HG03135 (cell line): ENCODE measurements at regions not wholly inside any gene's neighbourhood (a gene's known extent, or its start where the extent isn't known, plus 50 kb on each side); places are given as distances from the start of the nearest gene placed in this dataset.
"Not testable (repeated sequence)": the region's sequence is repeated elsewhere in the genome, so short reads cannot be mapped to it uniquely, and the experiment has no call there.

Source experiments
- ATAC-seq: cut with Tn5 transposase; IDR thresholded peaks from one replicate; pipeline ENCODE4 v1.9.1; 2021; ENCODE audit warnings: mild to moderate bottlenecking, moderate library complexity; ENCODE audit not compliant: unreplicated experiment

DNA sequence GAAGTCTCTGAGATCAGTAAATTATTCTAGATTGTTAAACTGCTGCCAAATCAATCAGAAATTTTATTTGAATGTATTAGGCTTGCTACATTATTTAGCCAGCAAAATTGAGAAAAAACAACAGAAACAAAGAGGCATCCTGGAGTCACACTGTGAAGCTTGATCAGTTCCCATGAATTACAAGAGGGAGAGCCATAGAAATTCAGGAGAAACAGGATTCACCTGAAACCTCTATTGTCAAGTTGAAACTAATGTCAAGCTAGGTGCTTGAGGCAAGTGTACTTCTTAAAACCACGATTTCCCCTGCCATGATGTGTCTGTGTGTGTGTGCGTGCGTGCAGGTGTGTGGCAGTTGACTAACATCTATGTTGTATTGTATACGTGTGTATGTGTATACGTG, 439.1 kb upstream of the NOX3 start:
- no peak for ATAC-seq

DNA sequence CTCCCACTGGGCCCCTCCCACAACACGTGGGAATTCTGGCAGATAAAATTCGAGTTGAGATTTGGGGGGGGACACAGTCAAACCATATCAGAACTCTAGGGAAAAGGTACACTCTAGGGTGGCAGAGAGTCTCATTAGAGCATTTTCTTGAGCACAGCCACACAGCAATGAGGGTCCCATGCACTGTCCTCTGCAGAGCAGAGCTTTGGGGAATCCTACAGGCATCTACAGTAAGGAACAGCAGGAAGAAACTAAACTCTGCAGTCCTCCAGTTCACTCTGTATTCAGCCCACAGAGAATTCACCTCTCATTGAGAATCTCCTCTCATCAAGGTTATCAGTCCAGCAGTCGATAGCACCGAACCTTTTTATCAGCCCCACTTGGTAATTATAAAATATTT, 438.6 kb upstream of the NOX3 start:
- ATAC-seq = no peak

DNA sequence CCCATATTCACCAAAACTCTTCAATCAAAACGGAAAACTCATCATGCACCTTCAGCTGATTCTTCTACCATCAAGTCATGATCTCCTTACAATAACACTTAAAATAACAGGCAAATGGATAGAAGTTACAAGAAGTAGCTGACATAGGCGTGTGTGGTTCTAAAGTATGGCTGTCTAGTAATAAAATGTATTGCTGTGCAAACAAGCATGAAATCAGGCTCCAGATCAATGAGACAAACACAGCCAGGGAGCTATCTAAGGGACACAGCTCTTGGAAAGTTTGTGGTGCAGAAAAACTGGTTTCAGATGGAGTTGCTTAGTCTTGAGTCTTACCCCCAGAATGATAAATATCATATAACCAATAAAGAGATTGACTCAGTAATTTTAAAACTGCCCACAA, 434.8 kb upstream of the NOX3 start:
- no peak for ATAC-seq

DNA sequence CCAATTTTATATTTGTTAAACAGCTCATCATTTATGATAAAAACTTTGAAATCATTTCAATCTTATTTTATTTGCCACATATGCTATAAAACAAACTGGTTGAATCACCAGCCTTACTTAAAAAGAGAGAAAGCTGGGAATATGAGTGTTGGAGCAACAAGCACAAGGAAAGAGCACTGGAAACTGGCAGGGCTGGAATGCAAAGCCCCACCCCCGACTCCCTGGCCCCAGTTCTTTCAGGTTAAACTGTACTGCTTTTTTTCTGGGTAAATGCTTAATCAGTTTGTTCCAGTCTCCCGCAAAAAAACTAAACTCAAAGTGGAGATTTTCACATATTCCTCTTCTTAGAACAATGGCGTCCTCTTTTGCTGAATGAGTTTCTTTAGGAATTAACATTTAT, 433.8 kb upstream of the NOX3 start:
- no peak for ATAC-seq

DNA sequence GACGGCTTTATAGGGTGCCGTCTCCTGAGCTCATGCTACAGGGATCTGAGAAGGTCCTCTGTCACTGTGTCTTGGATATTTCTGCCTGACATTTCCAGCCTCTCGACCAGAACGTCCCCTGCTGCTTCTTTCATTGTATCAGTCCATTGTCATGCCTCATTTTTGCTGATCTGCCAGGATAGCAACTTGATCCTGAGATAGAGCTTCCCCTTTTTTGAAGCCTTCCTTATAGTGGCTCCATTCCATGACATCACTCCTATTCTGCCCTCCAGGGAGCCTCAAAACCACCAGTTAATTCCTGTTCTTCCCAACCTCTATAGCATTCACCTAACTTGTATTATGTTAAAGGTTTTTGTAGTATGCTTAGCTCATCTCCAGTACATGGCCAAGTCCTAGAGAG, 431.8 kb upstream of the NOX3 start:
- ATAC-seq = no peak

DNA sequence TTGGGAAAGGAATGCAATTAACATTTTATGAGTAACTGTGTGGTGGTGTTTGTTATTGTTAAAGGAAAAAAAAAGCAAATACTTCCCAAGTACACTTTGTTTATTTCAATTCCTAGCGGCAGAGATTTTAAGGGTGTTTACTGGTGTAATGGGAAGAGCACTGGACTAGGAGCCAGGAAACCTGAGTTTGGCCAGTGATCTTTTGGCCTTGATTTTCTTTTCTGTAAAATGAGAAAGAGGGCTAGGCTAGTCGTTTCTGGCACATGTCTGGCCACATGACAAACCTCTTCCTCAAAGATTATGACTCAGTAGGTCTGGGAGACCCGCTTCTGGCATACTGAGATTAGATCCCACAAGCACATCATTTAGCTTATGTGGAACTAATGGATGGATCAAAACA, 428.1 kb upstream of the NOX3 start:
- ATAC-seq = no peak

DNA sequence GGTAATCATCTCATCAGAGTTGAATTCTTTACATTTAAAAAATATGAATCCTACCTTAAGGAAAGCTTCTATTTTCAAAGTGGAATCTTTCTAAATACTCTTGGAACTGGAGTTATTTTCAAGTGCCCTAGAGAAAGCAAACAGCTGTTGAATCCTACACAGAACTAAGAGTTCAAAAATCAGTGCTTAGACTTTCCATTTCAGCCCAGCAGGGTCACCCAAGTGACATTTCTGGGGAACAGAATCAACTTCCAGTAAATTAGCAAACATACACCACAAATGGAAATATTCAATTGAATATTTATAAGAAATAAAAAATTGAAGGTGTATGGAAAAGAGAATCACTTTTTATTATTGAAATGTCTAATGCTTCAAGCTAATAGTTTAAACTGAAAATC, 427.7 kb upstream of the NOX3 start:
- ATAC-seq = no peak

DNA sequence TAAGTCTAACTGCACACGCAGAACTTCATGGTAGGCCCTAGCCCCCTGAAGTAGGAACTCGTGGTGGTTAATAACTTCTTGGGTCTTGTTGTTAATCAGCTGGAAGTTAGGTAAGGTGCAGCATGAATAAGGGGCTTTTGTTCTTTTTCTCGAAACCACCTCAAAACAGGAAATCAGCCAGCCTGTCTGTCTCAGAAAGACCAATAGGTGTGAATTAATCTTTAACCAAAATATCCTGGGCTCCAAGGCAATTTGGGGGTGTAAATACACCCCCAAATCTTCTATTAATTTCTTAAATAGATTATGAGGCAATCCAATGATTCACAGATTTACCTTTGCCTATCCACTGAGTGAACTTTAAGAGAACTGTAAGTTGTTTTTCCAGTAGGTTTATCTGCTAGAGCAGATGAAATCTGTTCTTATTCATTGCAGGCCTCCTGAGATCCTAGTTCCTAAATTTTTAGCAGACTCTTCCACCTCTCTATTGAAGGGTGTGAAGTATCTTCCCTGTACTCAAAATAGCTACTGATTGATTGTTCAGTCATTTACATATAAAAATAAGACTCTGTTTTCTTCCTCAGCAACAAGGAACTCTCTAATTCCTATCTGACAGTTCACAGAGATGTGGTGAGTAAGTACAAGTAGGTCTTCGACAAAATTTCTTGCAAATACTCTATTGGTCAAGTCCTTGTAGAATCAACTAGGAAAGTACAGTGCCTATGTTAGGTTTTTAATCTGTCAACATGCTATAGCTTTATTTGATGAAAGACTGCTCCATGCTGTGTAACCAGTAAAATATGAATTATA, 427.1 kb upstream of the NOX3 start:
- ATAC-seq = peak; percentile 89

DNA sequence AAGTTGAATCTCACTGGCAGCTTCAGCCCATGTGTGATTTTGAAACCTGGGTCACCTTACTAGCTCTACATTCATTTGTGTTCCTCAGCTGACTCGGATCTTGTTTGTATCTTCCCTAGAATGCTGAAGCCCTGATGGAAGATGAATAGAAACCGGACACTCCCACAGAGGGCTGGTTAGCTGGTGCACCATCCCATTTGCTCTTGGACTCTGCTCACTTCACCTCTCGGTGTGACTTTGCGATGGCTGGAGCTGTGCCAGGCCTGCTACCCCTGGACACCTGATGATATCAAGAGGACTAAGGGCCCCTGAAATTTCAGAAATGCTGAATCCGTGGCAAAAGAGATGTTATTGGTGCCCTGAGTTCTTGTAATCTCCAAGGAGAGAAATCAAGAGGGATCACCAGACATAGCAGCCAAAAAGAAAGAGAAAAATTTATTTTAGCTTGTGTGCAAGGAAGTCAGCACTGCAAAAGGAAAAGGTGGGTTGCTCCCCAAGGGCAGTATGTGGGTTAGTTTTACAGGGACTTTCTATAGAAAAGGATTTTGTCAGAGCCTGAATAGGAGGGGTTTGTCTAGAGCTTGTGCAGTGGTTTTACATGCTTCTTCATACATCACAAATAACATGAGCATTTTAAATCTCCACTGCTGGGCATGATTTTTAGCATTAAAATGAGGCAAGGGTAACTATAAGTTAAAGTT, 426.3 kb upstream of the NOX3 start:
- peak; percentile 41 for ATAC-seq

DNA sequence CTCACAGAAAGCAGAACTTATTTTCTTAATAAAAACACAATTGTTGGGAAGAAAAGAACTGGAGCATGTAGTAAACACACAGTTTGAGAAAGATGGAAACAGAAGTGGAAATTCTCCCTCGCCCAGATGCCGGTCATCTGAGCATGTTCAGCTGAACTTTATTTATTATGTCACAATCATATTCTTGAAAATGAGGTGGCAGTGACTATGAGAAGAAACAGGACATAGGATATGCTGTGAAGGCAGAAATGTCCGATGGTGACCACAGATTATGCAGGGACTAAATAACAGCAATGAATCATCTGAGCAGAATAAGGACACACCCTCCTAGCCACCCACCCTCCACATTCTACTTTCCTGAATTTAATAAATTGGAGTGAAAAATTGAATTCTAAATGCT, 425.3 kb upstream of the NOX3 start:
- ATAC-seq = no peak

DNA sequence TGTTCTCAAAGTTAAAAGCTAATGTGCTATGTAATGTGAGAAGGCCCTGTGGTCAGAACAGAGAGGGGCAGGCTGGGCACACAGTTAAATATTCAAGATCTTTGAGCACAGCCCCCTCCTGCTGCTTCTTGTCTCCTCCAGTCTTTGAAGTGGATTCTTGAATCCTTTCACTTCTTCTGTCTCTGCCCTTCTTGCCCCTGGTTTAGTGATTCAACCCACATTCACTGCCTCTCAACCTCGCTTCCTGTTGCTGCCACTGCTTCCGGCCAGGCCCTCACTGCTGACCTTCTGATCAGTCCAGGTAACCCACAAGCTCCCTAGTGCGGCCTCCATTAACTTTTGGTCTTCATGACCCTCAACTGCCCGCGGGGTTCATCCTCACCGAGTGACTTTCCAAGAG, 417.3 kb upstream of the NOX3 start:
- peak; percentile 61 for ATAC-seq

DNA sequence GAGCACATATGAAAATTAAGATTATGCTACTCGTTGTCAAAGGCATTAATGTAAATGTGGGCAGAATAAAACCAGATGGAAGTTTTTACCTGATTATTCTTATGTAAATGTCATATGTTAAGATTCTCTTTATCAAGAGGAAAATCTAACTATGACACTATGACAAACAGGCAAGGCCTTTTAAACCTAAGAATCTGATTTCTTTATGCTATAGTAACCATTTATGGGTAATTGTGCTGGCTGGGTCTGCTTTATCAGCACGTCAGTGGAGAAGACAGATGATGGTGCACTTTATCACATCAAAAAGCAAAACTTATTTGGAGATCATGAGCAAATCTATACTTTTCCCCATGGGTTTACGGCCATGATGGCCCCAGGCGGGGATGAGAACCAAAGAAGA, 412.0 kb upstream of the NOX3 start:
- no peak for ATAC-seq

DNA sequence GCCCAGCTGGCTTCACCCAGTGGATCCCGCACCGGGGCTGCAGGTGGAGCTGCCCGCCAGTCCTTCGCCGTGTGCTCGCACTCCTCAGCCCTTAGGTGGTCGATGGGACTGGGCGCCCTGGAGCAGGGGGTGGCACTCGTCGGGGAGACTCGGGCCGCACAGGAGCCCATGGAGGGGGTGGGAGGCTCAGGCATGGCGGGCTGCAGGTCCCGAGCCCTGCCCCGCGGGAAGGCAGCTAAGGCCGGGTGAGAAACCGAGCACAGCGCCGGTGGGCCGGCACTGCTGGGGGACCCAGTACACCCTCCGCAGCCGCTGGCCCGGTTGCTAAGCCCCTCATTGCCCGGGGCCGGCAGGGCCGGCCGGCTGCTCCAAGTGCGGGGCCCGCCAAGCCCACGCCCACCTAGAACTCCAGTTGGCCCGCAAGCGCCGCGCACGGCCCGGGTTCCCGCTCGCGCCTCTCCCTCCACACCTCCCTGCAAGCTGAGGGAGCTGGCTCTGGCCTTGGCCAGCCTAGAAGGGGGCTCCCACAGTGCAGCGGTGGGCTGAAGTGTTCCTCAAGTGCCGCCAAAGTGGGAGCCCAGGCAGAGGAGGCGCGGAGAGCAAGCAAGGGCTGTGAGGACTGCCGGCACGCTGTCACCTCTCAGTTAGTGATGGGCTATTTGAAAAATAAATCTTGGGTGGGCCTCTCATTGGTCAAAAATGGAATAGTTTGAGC, 411.2 kb upstream of the NOX3 start:
- ATAC-seq = not testable (repeated sequence)

DNA sequence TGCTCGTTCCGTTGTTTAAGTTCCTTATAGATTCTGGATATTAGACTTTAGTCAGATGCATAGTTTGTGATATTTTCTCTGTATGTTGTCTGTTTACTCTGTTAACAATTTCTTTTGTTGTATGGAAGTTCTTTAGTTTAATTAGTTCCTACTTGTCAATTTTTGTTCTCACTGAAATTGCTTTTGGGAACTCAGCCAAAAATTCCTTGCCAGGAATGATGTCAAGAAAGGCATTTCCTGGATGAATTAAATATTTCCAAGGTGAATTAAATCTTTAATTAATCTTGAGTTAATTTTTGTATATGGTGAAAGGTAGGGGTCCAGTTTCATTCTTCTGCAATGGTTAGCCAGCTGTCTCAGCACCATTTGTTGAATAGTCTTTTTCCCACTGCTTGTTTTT, 406.2 kb upstream of the NOX3 start:
- ATAC-seq = no peak

DNA sequence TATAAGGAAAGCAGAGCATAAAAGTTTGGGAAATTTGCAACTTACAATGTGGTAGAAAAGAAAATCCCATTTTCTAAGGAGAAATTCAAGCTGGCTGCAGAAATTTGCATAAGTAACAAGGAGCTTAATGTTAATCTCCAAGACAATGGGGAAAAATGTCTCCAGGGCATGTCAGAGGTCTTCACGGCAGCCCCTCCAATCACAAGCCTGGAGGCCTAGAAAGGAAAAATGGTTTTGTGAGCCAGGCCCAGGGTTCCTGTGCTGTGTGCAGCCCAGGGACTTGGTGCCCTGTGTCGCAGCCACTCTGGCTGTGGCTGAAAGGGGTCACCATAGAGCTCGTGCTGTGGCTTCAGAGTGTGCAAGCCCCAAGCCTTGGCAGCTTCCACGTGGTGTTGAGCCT, 403.3 kb upstream of the NOX3 start:
- not testable (repeated sequence) for ATAC-seq

DNA sequence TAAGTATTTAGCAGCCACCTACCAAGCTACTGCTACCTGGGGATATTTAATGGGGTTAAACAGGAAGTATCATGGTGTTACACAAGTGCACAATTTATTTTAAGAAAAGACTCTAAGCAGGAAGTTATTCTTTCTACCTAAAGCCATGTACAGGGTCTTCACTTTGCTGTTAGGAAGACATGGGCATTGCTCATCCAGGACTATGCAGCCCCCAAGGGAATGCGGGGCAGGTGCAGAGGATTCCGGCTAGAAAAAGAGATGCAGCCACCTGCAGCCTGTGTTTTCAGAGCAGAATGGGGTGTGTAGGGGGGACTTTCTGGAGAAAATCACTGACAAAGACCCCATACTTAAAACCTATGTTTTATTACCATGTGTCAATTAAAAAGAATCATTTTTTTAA, 399.1 kb upstream of the NOX3 start:
- ATAC-seq = no peak

DNA sequence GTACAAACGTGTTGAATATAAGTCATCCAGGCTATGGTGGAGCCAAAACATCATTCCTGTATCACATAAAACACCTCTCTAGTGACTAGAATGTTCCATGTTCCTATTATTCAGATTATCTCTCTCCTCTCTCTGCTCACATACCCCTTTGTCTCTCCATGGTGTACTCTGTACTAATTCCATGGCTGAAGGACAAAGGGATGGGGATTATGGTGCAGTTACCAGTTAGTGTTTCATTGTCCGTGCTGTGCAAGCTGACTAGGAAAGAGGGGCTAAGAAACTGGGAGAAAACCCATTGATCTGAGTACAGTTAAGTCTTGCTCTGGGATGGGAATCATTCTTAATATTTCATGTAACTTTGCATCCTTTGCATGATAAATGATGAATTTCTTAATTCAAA, 397.4 kb upstream of the NOX3 start:
- no peak for ATAC-seq

DNA sequence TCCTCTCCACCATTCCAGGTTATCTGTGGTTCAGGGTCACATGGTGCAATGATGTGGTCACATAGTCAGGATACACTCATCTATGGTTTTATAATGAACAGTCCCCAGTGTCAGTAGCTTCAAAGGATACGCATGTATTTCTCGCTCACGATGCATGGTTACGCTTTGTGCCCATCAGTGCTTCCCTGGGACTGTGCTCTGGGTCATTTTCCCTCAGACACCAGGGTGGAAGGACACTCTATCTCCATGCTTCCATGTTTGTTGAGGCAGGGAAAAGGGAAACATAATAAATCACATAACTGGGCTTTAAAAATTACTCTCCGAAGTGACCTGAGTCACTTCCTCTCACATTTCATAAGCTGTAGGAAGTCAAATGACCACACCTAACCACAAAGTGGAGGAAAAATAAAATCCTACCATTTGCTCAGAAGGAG, 394.8 kb upstream of the NOX3 start:
- ATAC-seq = no peak

DNA sequence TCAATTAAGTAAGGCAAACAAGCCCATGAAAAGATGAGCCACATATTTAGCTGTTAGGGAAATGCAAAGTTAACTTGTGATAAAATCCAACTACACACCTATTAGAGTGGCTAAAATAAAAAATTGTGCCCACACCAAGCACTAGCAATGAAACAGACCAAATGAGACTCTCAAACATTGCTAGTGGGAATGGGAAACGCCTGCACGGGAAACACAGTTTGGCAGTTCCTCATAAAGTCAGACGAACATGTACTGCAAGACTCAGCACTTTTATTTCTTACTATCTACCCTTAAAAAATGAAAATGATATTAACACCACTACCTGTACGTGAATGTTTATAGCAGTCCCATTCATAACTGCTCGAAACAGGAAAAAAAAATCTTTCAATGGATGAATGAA, 392.1 kb upstream of the NOX3 start:
- no peak for ATAC-seq

DNA sequence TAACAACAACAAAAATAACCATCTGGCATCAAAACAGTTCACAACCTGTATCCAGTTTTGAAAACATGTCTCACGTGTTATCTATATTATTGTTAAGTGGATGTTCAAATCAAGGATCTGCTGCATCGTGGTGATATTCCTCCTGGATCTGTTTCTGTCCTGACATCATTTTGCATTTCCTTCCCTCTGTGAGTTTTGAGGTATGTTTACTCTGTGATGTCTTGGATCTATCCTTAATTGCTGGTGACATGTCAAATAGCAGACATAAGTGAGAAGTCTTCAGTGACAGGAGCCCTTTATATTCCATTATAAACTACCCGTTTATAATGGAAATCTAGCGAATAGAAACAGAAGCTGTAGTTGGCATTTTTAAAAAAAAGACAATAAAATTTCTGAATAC, 381.8 kb upstream of the NOX3 start:
- ATAC-seq = no peak

DNA sequence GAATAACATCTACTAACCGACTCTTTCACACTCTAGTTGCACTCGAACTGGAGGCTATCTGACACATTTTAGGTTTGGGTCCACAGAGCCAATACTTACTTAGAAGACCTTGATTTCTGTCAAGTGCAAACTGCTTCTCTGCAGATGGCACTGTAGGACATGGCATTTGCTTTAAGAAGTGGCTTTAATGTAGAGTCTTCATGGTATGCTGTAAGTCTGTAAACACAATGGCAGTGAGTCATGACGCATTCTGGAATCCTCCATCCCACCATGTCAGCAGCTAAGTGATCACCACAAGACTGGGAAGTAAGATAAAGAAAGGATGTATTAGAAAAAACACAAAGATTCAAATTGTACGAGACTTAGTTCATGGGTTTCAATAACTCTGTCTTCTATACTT, 377.0 kb upstream of the NOX3 start:
- ATAC-seq = no peak

DNA sequence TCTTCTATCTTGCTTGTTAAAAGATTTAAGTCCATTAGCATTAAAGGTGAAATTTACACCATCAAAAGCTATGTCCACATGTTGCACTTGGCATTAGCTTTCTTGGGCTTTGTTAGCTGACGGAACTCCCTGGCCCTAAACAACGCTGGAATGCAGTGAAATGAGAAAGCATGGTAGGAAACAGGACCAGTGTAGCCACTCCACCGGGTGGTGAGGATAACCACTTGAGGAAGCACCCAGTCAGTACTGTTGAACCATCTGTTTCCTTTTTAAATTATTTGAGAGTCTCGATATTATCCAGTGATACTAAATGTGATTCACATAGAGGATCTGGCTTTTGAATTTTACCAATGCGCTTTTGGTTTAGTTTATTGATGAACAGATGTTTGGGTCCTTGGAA, 374.9 kb upstream of the NOX3 start:
- ATAC-seq = no peak
